Endothelial cell (in vitro differentiated cells): ENCODE measurements at regions not wholly inside any gene's neighbourhood (a gene's known extent, or its start where the extent isn't known, plus 50 kb on each side); places are given as distances from the start of the nearest gene placed in this dataset.

Source experiments
- DNase-seq: peaks from one replicate; pipeline ENCODE4 v3.0.0; 2021; ENCODE audit warnings: low spot score
- H3K27ac Mint-ChIP-seq: one replicate; pipeline ENCODE4 v1.8.0; 2021; ENCODE audit warnings: mixed read lengths, inconsistent platforms; ENCODE audit not compliant: unreplicated experiment
- H3K27me3 Mint-ChIP-seq: one replicate; pipeline ENCODE4 v1.8.0; 2021; ENCODE audit warnings: mild to moderate bottlenecking, moderate library complexity, mixed read lengths, inconsistent platforms; ENCODE audit not compliant: unreplicated experiment
- H3K36me3 Mint-ChIP-seq: one replicate; pipeline ENCODE4 v1.8.0; 2021; ENCODE audit warnings: mild to moderate bottlenecking, low read depth, mixed read lengths, inconsistent platforms; ENCODE audit not compliant: unreplicated experiment
- H3K4me1 Mint-ChIP-seq: one replicate; pipeline ENCODE4 v1.8.0; 2021; ENCODE audit warnings: mild to moderate bottlenecking, mixed read lengths, inconsistent platforms; ENCODE audit not compliant: unreplicated experiment
- H3K4me3 Mint-ChIP-seq: one replicate; pipeline ENCODE4 v1.8.0; 2021; ENCODE audit warnings: mild to moderate bottlenecking, mixed read lengths, inconsistent platforms; ENCODE audit not compliant: unreplicated experiment
- H3K9me3 Mint-ChIP-seq: one replicate; pipeline ENCODE4 v1.8.0; 2021; ENCODE audit warnings: mixed read lengths, inconsistent platforms; ENCODE audit not compliant: unreplicated experiment
- TF ChIP-seq, protein P1 (sequence below): fragments of 200-600 bp; sonication (generic); IDR thresholded peaks from one replicate; pipeline ENCODE4 v1.5.0; 2021; ENCODE audit warnings: antibody characterized with exemption; ENCODE audit not compliant: unreplicated experiment

DNA sequence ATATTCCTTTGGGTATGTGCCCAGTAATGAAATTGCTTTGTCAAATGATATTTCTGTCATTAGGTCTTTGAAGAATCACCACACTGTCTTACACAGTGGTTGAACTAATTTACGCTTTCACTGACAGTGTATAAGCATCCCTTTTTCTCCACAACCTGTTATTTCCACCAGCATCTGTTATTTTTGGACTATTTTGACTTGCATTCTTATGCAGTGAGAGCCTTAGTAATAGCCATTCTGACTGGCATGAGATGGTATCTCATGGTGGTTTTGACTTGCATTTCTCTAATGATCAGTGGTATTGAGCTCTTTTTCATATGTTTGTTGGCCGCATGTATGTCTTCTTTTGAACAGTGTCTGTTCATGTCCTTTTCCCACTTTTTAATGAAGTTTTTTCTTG, 92.0 kb upstream of the SPATA13 start:
- TF ChIP-seq, protein P1, sequence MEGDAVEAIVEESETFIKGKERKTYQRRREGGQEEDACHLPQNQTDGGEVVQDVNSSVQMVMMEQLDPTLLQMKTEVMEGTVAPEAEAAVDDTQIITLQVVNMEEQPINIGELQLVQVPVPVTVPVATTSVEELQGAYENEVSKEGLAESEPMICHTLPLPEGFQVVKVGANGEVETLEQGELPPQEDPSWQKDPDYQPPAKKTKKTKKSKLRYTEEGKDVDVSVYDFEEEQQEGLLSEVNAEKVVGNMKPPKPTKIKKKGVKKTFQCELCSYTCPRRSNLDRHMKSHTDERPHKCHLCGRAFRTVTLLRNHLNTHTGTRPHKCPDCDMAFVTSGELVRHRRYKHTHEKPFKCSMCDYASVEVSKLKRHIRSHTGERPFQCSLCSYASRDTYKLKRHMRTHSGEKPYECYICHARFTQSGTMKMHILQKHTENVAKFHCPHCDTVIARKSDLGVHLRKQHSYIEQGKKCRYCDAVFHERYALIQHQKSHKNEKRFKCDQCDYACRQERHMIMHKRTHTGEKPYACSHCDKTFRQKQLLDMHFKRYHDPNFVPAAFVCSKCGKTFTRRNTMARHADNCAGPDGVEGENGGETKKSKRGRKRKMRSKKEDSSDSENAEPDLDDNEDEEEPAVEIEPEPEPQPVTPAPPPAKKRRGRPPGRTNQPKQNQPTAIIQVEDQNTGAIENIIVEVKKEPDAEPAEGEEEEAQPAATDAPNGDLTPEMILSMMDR = no peak
- no peak overlapping the region for H3K4me3 Mint-ChIP-seq
- peaks cover 1% of the 10 kb centered on the region for H3K27me3 Mint-ChIP-seq
- H3K4me1 Mint-ChIP-seq = no peaks in the 10 kb centered on the region
- H3K27ac Mint-ChIP-seq = no peak overlapping the region
- no peak for DNase-seq
- H3K36me3 Mint-ChIP-seq = no peaks in the 10 kb centered on the region
- no peaks in the 10 kb centered on the region for H3K9me3 Mint-ChIP-seq

DNA sequence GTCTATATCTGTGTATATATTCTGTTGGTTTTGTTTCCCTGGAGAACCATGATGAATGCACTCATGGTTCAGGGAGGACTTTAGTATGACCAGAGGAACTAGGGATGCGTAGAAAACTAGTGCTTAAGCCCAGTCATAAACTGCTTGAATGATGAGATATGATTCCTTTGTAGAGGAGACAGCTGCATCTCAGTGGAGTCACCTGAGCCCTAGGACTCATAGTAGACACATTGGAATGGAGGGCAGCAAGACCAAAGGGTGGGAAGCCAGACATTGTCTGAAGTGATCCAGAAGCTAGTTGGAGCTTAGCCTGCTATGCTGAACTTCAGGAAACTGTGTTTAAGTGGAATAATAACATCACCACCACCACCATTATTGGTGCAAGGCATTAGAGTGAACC, 89.5 kb upstream of the SPATA13 start:
- DNase-seq = no peak
- TF ChIP-seq, protein P1 = no peak
- H3K9me3 Mint-ChIP-seq = no peaks in the 10 kb centered on the region
- H3K4me1 Mint-ChIP-seq = peaks cover 8% of the 10 kb centered on the region
- H3K27me3 Mint-ChIP-seq = peaks cover 1% of the 10 kb centered on the region
- H3K36me3 Mint-ChIP-seq = no peaks in the 10 kb centered on the region
- no peak overlapping the region for H3K27ac Mint-ChIP-seq
- H3K4me3 Mint-ChIP-seq = no peak overlapping the region

DNA sequence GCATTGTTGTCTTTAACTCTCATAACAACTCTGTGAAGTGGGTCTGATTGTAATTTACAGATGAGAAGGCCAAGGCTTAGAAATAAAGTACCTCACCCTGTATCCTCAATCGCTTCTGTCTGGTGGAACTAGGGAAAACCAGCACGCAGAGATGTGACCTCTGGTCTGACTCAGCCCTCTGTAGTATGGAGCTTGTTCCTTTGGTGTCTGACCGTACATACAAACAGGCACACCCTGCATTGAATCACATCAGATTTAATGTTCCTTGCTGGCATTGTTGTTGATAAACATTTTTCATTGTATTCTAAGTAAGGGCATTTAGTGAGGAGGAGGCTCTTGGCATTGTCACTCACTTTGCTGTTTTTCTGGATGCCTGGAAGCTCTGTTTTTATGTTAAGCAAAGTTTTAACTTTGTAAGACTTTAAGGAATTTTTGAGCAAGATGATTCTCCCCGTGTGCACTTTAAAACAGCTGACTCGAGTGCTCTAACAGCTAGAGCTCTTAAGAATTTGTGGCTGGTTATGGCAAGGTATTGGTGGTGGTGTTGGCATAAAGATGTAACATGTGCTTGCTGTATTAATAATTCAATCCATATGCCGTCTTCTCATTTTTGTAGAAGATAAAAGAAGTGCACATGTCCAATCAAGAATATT, 89.0 kb upstream of the SPATA13 start:
- TF ChIP-seq, protein P1 = no peak
- no peaks in the 10 kb centered on the region for H3K36me3 Mint-ChIP-seq
- H3K27ac Mint-ChIP-seq = no peak overlapping the region
- H3K4me3 Mint-ChIP-seq = no peak overlapping the region
- no peak for DNase-seq
- H3K9me3 Mint-ChIP-seq = no peaks in the 10 kb centered on the region
- H3K27me3 Mint-ChIP-seq = peaks cover 6% of the 10 kb centered on the region
- peaks cover 14% of the 10 kb centered on the region for H3K4me1 Mint-ChIP-seq

DNA sequence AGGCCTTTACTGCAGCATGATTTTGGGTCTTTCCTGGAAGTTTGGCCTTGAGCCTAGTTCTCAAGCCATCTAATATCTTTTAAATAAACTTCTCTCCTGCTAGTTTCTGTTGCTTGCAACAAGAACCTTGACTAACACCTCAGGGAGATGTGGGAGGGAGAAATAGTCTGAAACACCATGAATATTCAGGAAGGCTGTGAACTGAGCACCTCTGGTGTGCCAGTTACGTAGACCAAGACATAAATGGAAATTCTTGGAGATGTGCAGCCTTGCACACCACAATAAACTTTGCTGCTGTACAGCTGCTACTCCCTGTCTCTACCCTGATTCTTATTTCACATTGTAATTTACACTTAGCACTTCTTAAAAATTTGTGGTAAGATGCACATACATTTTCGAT, 86.9 kb upstream of the SPATA13 start:
- Mint-ChIP-seq H3K4me1 (peaks cover 22% of the 10 kb centered on the region), H3K4me3 (no peak overlapping the region), H3K27ac (no peak overlapping the region), H3K36me3 (no peaks in the 10 kb centered on the region), H3K27me3 (peaks cover 8% of the 10 kb centered on the region), H3K9me3 (no peaks in the 10 kb centered on the region)
- no peak for DNase-seq
- TF ChIP-seq, protein P1 = no peak

DNA sequence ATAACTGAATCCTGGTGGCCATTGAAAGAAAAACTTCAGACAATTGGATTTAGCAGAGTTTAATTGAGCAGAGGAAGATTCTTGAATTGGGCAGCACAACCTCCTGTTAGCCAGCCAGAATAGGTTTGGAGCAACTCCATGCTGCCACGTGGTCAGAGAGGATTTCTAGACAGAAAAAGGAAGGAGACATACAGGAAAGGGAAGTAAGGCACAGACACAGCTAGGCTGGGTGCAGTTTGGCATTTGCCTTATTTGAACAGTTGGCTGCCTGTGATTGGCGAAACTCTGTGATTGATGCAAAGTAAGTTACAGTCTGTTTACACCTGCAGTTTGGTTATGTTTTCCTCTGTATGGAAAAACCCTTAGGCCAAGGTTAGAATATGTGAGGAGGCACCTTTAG, 85.8 kb upstream of the SPATA13 start:
- Mint-ChIP-seq H3K4me3 (no peak overlapping the region), H3K4me1 (peaks cover 22% of the 10 kb centered on the region), H3K27me3 (peaks cover 8% of the 10 kb centered on the region), H3K27ac (peak overlapping the region; percentile 55), H3K9me3 (no peaks in the 10 kb centered on the region), H3K36me3 (no peaks in the 10 kb centered on the region)
- TF ChIP-seq, protein P1 = no peak
- DNase-seq = no peak
